ENCODE measurements at regions not wholly inside any gene's neighbourhood (a gene's known extent, or its start where the extent isn't known, plus 50 kb on each side); places are given as distances from the start of the nearest gene placed in this dataset.
"Not testable (repeated sequence)": the region's sequence is repeated elsewhere in the genome, so short reads cannot be mapped to it uniquely, and the experiment has no call there.

- not testable (repeated sequence) for DNase-seq (ENCODE audit: low read depth in 2 of 2, low spot score in 1 of 2)
These were observed 109.7 kb upstream of the ZNG1E start for GRCh38 chr9:65566018-65566417.

- DNase-seq (ENCODE audit: low read depth in 2 of 2, low spot score in 1 of 2): not testable (repeated sequence)
These were observed 156.7 kb upstream of the ZNG1E start for GRCh38 chr9:65519018-65519417.

GRCh38 chr9:65514465-65514864, 161.3 kb upstream of the ZNG1E start:
- not testable (repeated sequence) for DNase-seq (ENCODE audit: low read depth in 2 of 2, low spot score in 1 of 2)

GRCh38 chr9:65507897-65508296, 167.8 kb upstream of the ZNG1E start:
- DNase-seq (ENCODE audit: low read depth in 2 of 2, low spot score in 1 of 2): not testable (repeated sequence)

- not testable (repeated sequence) for DNase-seq (ENCODE audit: low read depth in 2 of 2, low spot score in 1 of 2)
These were observed 171.0 kb upstream of the ZNG1E start for GRCh38 chr9:65504686-65505085.

GRCh38 chr9:65503696-65504095, 172.0 kb upstream of the ZNG1E start:
- DNase-seq (ENCODE audit: low read depth in 2 of 2, low spot score in 1 of 2): not testable (repeated sequence)

GRCh38 chr9:65482890-65483289, 192.8 kb upstream of the ZNG1E start:
- not testable (repeated sequence) for DNase-seq (ENCODE audit: low read depth in 2 of 2, low spot score in 1 of 2)

- DNase-seq (ENCODE audit: low read depth in 2 of 2, low spot score in 1 of 2): not testable (repeated sequence)
These were observed 194.4 kb upstream of the ZNG1E start for GRCh38 chr9:65481291-65481690.

- DNase-seq (ENCODE audit: low read depth in 2 of 2, low spot score in 1 of 2): not testable (repeated sequence)
These were observed 189.9 kb upstream of the FOXD4L5 start for GRCh38 chr9:65474891-65475290.

GRCh38 chr9:65473059-65473822, 188.2 kb upstream of the FOXD4L5 start:
- not testable (repeated sequence) for DNase-seq (ENCODE audit: low read depth in 2 of 2, low spot score in 1 of 2)

- not testable (repeated sequence) for DNase-seq (ENCODE audit: low read depth in 2 of 2, low spot score in 1 of 2)
These were observed 186.1 kb upstream of the FOXD4L5 start for GRCh38 chr9:65471106-65471505.

GRCh38 chr9:65466911-65467734, 182.1 kb upstream of the FOXD4L5 start:
- not testable (repeated sequence) for DNase-seq (ENCODE audit: low read depth in 2 of 2, low spot score in 1 of 2)

GRCh38 chr9:65465246-65465895, 180.4 kb upstream of the FOXD4L5 start:
- not testable (repeated sequence) for DNase-seq (ENCODE audit: low read depth in 2 of 2, low spot score in 1 of 2)

- DNase-seq (ENCODE audit: low read depth in 2 of 2, low spot score in 1 of 2): not testable (repeated sequence)
These were observed 177.5 kb upstream of the FOXD4L5 start for GRCh38 chr9:65462476-65462875.

GRCh38 chr9:65459756-65460320, 174.8 kb upstream of the FOXD4L5 start:
- no peak for DNase-seq (ENCODE audit: low read depth in 2 of 2, low spot score in 1 of 2)

- no peak for DNase-seq (ENCODE audit: low read depth in 2 of 2, low spot score in 1 of 2)
These were observed 174.0 kb upstream of the FOXD4L5 start for GRCh38 chr9:65458992-65459391.

GRCh38 chr9:65458465-65458864, 173.5 kb upstream of the FOXD4L5 start:
- no peak for DNase-seq (ENCODE audit: low read depth in 2 of 2, low spot score in 1 of 2)

GRCh38 chr9:65456991-65457390, 172.0 kb upstream of the FOXD4L5 start:
- not testable (repeated sequence) for DNase-seq (ENCODE audit: low read depth in 2 of 2, low spot score in 1 of 2)

GRCh38 chr9:65455751-65456647, 171.0 kb upstream of the FOXD4L5 start:
- DNase-seq (ENCODE audit: low read depth in 2 of 2, low spot score in 1 of 2): not testable (repeated sequence)

GRCh38 chr9:65455136-65455535, 170.1 kb upstream of the FOXD4L5 start:
- not testable (repeated sequence) for DNase-seq (ENCODE audit: low read depth in 2 of 2, low spot score in 1 of 2)
